HEK293T (cell line): ENCODE measurements at regions not wholly inside any gene's neighbourhood (a gene's known extent, or its start where the extent isn't known, plus 50 kb on each side); places are given as distances from the start of the nearest gene placed in this dataset.

Source experiments
- CTCF ChIA-PET: fragments of 350-600 bp; formaldehyde crosslinking; extraction: SDS; loops from one replicate; lab custom pipeline; 2021; ENCODE audit warnings: antibody characterized with exemption, inconsistent platforms; lab: Yijun Ruan, JAX
- POLR2A ChIA-PET: fragments of 350-600 bp; formaldehyde crosslinking; extraction: SDS; loops from one replicate; lab custom pipeline; 2020; ENCODE audit warnings: antibody characterized with exemption, inconsistent platforms; lab: Yijun Ruan, JAX
- DNase-seq: peaks from one replicate; pipeline ENCODE4 v3.0.0; 2012; ENCODE audit warnings: mixed read lengths; ENCODE audit errors: extremely low spot score
- ARNT ChIP-seq: fragments of 450-650 bp; IDR thresholded peaks from 2 replicates; pipeline ENCODE4 v1.6.1; 2017; ENCODE audit warnings: mild to moderate bottlenecking
- BHLHE40 ChIP-seq: fragments of 450-650 bp; IDR thresholded peaks from 2 replicates; pipeline ENCODE4 v1.6.1; 2016; ENCODE audit warnings: mild to moderate bottlenecking, moderate library complexity, borderline replicate concordance
- CTBP1 ChIP-seq: fragments of 450-650 bp; IDR thresholded peaks from 2 replicates; pipeline ENCODE4 v1.6.1; 2016; ENCODE audit warnings: borderline replicate concordance
- ELF4 ChIP-seq: fragments of 450-650 bp; IDR thresholded peaks from 2 replicates; pipeline ENCODE4 v1.6.1; 2017; ENCODE audit warnings: antibody characterized with exemption
- FOXA1 ChIP-seq: fragments of 450-650 bp; IDR thresholded peaks from 2 replicates; pipeline ENCODE4 v1.6.1; 2016; ENCODE audit warnings: mild to moderate bottlenecking
- FOXK2 ChIP-seq: fragments of 450-650 bp; IDR thresholded peaks from 2 replicates; pipeline ENCODE4 v1.6.1; 2016; ENCODE audit warnings: mild to moderate bottlenecking
- FOXM1 ChIP-seq: fragments of 450-650 bp; IDR thresholded peaks from 2 replicates; pipeline ENCODE4 v1.6.1; 2017; ENCODE audit warnings: mild to moderate bottlenecking, borderline replicate concordance
- HDGF ChIP-seq: fragments of 450-650 bp; IDR thresholded peaks from 2 replicates; pipeline ENCODE4 v1.6.1; 2017; ENCODE audit warnings: antibody characterized with exemption, borderline replicate concordance
- L3MBTL2 ChIP-seq: fragments of 450-650 bp; conservative IDR thresholded peaks from 2 replicates; pipeline ENCODE4 v1.6.1; 2016; ENCODE audit warnings: mild to moderate bottlenecking
- LEF1 ChIP-seq: fragments of 450-650 bp; IDR thresholded peaks from 2 replicates; pipeline ENCODE4 v1.6.1; 2017; ENCODE audit warnings: mild to moderate bottlenecking, borderline replicate concordance
- NFRKB ChIP-seq: fragments of 450-650 bp; IDR thresholded peaks from 2 replicates; pipeline ENCODE4 v1.6.1; 2016; ENCODE audit warnings: mild to moderate bottlenecking, moderate library complexity
- PKNOX1 ChIP-seq: fragments of 450-650 bp; IDR thresholded peaks from 2 replicates; pipeline ENCODE4 v1.6.1; 2016
- SP1 ChIP-seq: fragments of 450-650 bp; IDR thresholded peaks from 2 replicates; pipeline ENCODE4 v1.6.1; 2017
- SUZ12 ChIP-seq: fragments of 450-650 bp; IDR thresholded peaks from 2 replicates; pipeline ENCODE4 v1.6.1; 2016; ENCODE audit warnings: mild to moderate bottlenecking
- TARDBP ChIP-seq: fragments of 450-650 bp; IDR thresholded peaks from 2 replicates; pipeline ENCODE4 v1.6.1; 2016
- ZNF384 ChIP-seq: fragments of 450-650 bp; IDR thresholded peaks from 2 replicates; pipeline ENCODE4 v1.6.1; 2016

GRCh38 chr4:164108971-164109370, 614.5 kb downstream of the TMA16 start:
- POLR2A ChIA-PET, result no interaction called here
- CTCF ChIA-PET, result no interaction called here
- no peak for DNase-seq
- TF ChIP-seq CTBP1, result no peak
- TF ChIP-seq ZNF384, result no peak
- TF ChIP-seq SUZ12, result no peak
- TF ChIP-seq TARDBP, result no peak
- no peak for TF ChIP-seq LEF1
- no peak for TF ChIP-seq FOXA1
- TF ChIP-seq ELF4, result no peak
- no peak for TF ChIP-seq FOXM1
- no peak for TF ChIP-seq L3MBTL2
- no peak for TF ChIP-seq HDGF
- TF ChIP-seq ARNT, result no peak
- no peak for TF ChIP-seq SP1
- no peak for TF ChIP-seq PKNOX1
- TF ChIP-seq NFRKB, result no peak
- TF ChIP-seq FOXK2, result no peak
- no peak for TF ChIP-seq BHLHE40

- ChIA-PET POLR2A (no interaction called here), CTCF (no interaction called here)
- DNase-seq, result no peak
Observed at GRCh38 chr4:164109503-164109902, 615.0 kb downstream of the TMA16 start.

GRCh38 chr4:164115236-164115635, 620.7 kb downstream of the TMA16 start:
- TF ChIP-seq PKNOX1 (no peak), ARNT (no peak), LEF1 (no peak), FOXK2 (no peak), HDGF (no peak), SP1 (no peak), SUZ12 (no peak), ELF4 (no peak), TARDBP (no peak), FOXM1 (no peak)
- ChIA-PET POLR2A (no interaction called here), CTCF (no interaction called here)
- DNase-seq, result no peak

More at GRCh38 chr4:164109503-164109902, 615.0 kb downstream of the TMA16 start:
- TF ChIP-seq L3MBTL2 (no peak), SUZ12 (no peak), NFRKB (no peak), BHLHE40 (no peak), ARNT (no peak), ZNF384 (no peak), SP1 (no peak), PKNOX1 (no peak), HDGF (no peak), LEF1 (no peak), FOXK2 (no peak), TARDBP (no peak), CTBP1 (no peak), ELF4 (no peak), FOXA1 (no peak), FOXM1 (no peak)

GRCh38 chr4:164116286-164116685, 621.8 kb downstream of the TMA16 start:
- POLR2A ChIA-PET, result no interaction called here
- no peak for DNase-seq
- CTCF ChIA-PET, result no interaction called here
- TF ChIP-seq TARDBP (no peak), FOXA1 (no peak), CTBP1 (no peak), FOXK2 (no peak), HDGF (no peak), PKNOX1 (no peak), SP1 (no peak), SUZ12 (no peak), LEF1 (no peak), ZNF384 (no peak)

- ChIA-PET POLR2A (no interaction called here), CTCF (no interaction called here)
- TF ChIP-seq ARNT, result no peak
- no peak for TF ChIP-seq FOXK2
- no peak for TF ChIP-seq PKNOX1
- TF ChIP-seq HDGF, result no peak
- TF ChIP-seq FOXA1, result no peak
- no peak for TF ChIP-seq FOXM1
- no peak for TF ChIP-seq NFRKB
- TF ChIP-seq SP1, result no peak
- TF ChIP-seq L3MBTL2, result no peak
- no peak for TF ChIP-seq ZNF384
- TF ChIP-seq SUZ12, result no peak
- TF ChIP-seq LEF1, result no peak
- no peak for TF ChIP-seq ELF4
- no peak for TF ChIP-seq CTBP1
- TF ChIP-seq TARDBP, result no peak
- no peak for TF ChIP-seq BHLHE40
- DNase-seq, result no peak
Observed at GRCh38 chr4:164134388-164134787, 619.5 kb upstream of the SMIM31 start.
